Right cardiac atrium (tissue), 5 donors: ENCODE measurements at regions not wholly inside any gene's neighbourhood (a gene's known extent, or its start where the extent isn't known, plus 50 kb on each side); places are given as distances from the start of the nearest gene placed in this dataset.

ENCODE experiments used
- ATAC-seq, 2 donors: fragments of 200-7000 bp; cut with Tn5 transposase; one replicate each; pipeline versions ENCODE4 v1.8.0 to v1.9.1; 2020; ENCODE audit warnings: moderate library complexity in 2 of 2, mild to moderate bottlenecking in 1 of 2
- DNase-seq, 3 donors: peaks; one replicate each; pipeline ENCODE4 v3.0.0-alpha.2; 2020
- H3K27ac ChIP-seq: one replicate; pipeline ENCODE4 v1.5.1; 2013; ENCODE audit warnings: mild to moderate bottlenecking, low read length, control low read depth, moderate library complexity
- H3K27me3 ChIP-seq: one replicate; pipeline ENCODE4 v1.6.1; 2013; ENCODE audit not compliant: control insufficient read depth, insufficient read depth
- H3K4me1 ChIP-seq: one replicate; pipeline ENCODE4 v1.6.1; 2013; ENCODE audit warnings: low read length; ENCODE audit not compliant: control insufficient read depth, insufficient read depth
- H3K4me3 ChIP-seq: one replicate; pipeline ENCODE4 v1.5.1; 2013; ENCODE audit warnings: low read length, control low read depth
- H3K9me3 ChIP-seq: one replicate; pipeline ENCODE4 v1.6.1; 2013; ENCODE audit warnings: low read length; ENCODE audit not compliant: control insufficient read depth
- WGBS: extraction: QIAGEN DNeasy Blood & Tissue Kit; methylation state at CpG from one replicate; pipeline ENCODE4 v1.1.7; 2013; 5-methylcytosine and 5-hydroxymethylcytosine counted together
- intact Hi-C, 4 donors: fragments of 100-400 bp; cut with DNase I; formaldehyde crosslinking; loops; one replicate each; pipeline versions ENCODE4 v1.11.0 to v1.14.0; 2022 to 2023
- donor health status: healthy with polysubstance abuse.
- donor health status: DM: no; HTN: yes; CAD: no.
- donor health status: DM: no; HTN: no; CAD: no.
- donor health status: DM: no; HTN: yes; CAD: no; lungs with severe emphysema.
- donor health status: DM: yes; HTN: yes; CAD: no.

DNA sequence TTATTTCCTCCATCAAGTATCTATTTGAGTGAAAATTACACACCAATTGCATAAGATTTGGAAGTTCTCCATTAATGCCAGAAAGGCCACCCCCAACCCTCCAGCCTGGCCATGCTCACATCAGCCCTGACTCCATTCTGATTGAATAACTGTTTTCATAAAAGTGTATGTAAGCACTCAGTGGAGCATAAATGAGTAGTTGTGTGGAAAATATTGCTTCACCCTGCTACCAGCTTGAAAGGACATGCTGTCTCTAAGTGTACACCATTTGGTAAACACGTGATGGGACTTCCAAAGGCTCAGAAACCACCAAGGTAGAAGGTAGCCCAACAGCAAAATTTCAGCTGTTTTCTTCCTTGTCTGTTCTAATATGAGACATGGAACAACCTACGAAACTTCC lies 393.8 kb downstream of the ZNF385D start:
- WGBS: 77% methylated on average over 2 of the region's 2 CpGs
- no peak for ATAC-seq
- Histone ChIP-seq H3K4me1 (no peaks in the 10 kb centered on the region), H3K9me3 (no peaks in the 10 kb centered on the region), H3K27ac (no peak overlapping the region), H3K4me3 (no peak overlapping the region), H3K27me3 (no peaks in the 10 kb centered on the region)
- no peak for DNase-seq
- intact Hi-C loops: no loop called here

DNA sequence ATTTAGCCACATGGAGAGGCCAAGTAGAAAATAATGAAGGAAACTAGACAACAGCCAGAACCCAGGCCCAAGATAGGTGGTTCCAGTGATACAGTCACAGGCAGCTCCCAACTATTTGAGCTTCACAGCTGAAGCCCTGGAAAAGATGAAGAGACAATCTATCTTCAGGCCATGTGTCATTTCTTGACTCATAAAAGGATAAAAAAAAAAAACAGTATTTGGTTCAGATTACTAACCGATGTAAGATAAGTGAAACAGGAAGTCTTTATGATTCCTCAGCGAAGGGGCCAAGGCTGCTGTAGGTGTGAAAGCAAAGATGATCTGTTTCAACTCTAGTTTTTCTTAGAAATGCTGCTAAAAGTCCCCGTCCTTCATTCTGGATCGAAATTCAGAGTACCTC lies 394.6 kb downstream of the ZNF385D start:
- H3K4me1 ChIP-seq: no peaks in the 10 kb centered on the region
- H3K4me3 ChIP-seq: no peak overlapping the region
- WGBS: 62% methylated on average over 4 of the region's 4 CpGs
- DNase-seq (no peak), ATAC-seq (no peak)
- intact Hi-C loops: no loop called here
- H3K27ac ChIP-seq: no peak overlapping the region
- no peaks in the 10 kb centered on the region for H3K9me3 ChIP-seq
- no peaks in the 10 kb centered on the region for H3K27me3 ChIP-seq

DNA sequence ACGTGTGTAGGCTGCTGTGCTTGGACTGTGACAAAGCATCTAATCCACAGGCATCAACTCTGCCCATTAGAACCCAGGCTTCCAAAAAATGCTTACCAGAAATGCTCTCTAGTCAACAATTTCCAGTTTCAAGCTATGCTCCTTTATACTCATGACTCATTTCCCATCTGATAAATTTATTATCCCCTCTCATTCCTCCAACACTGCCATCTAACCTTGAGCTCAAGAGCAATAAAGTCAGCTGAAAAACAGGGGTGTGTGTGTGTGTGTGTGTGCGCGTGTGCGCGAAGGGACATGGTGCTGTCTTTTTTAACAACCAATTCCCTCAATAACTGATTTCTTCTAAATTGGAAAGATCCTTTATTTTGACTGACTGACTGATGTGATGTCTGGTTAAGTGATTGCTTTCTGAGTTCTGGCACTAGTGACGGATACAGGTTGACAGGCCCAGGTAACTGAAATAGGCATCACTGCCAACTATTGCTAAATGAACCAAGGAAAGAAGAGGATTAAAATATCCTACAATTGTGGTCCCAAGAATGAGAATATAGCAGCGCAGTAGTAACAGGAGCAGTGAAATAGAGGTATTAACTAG lies 405.5 kb downstream of the ZNF385D start:
- H3K9me3 ChIP-seq: no peaks in the 10 kb centered on the region
- H3K27me3 ChIP-seq: no peaks in the 10 kb centered on the region
- H3K27ac ChIP-seq: no peak overlapping the region
- H3K4me3 ChIP-seq: no peak overlapping the region
- intact Hi-C loops: no loop called here
- 82% methylated on average over 7 of the region's 7 CpGs for WGBS
- DNase-seq: no peak
- H3K4me1 ChIP-seq: no peaks in the 10 kb centered on the region
- no peak for ATAC-seq

DNA sequence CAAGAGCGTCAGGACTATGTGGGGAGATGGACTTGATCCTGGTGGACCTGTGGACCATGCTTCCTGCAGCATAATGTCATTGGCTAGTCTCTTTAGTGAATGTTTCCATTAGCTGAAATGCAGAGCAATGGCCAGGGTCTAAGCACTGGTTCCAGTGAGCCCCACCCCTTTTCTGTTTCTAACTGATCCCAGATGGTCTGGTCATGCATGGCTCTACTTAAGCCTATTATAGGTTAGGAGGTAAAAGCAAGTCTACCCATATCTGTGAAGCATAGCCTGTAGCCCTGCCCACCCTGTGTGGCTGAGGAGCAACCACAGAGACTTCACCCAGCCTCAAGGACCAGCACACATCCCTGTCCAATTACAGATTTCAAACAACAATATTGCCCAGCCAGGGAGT lies 419.2 kb downstream of the ZNF385D start:
- Histone ChIP-seq H3K9me3 (no peaks in the 10 kb centered on the region), H3K4me1 (no peaks in the 10 kb centered on the region), H3K27ac (no peak overlapping the region), H3K27me3 (no peaks in the 10 kb centered on the region), H3K4me3 (no peak overlapping the region)
- 94% methylated on average over 1 of the region's 1 CpG for WGBS
- ATAC-seq (no peak), DNase-seq (no peak)
- intact Hi-C loops: no loop called here

DNA sequence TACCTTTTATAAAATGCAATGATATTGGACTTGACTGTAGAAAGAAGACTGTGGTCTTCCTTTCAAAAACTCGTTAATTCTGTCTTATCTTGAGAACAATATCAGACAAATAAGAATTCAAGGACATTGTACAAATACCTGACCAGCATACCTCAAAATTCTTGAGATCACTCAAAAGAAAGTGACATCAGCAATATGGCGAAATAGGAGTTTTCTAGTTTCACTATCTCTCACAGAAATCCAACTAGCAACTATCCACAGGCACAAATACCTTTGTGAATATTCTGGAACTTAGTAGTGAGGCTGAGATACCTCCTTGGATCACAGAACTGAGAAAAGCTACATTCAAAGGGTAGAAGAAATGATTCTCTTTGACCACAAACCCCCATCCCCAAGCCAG lies 419.7 kb downstream of the ZNF385D start:
- WGBS: 68% methylated on average over 2 of the region's 2 CpGs
- no peak for DNase-seq
- Histone ChIP-seq H3K4me1 (no peaks in the 10 kb centered on the region), H3K4me3 (no peak overlapping the region), H3K9me3 (no peaks in the 10 kb centered on the region), H3K27ac (no peak overlapping the region), H3K27me3 (no peaks in the 10 kb centered on the region)
- ATAC-seq: no peak
- intact Hi-C loops: no loop called here

DNA sequence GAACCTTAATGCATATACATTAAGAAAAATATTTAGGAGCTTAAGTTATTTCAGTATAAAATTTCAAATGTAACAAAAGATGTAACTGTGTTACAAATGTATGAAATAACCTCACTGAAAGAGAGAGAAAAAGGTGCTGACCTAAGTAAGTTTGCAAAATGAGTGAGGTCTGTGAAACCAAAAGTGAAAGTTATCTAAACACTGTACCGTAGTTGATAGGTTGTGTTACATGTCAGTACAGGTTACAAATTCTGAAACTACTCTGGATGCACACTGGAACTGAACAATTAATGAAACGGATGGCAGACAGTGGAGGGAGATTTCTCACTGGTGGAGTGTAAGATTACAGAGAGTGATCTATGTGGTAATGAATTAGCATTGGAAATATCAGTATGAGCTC lies 420.7 kb downstream of the ZNF385D start:
- H3K9me3 ChIP-seq: no peaks in the 10 kb centered on the region
- peak overlapping the region; percentile 54 for H3K4me3 ChIP-seq
- ATAC-seq: no peak
- no peaks in the 10 kb centered on the region for H3K27me3 ChIP-seq
- no peak for DNase-seq
- H3K4me1 ChIP-seq: no peaks in the 10 kb centered on the region
- H3K27ac ChIP-seq: no peak overlapping the region
- 37% methylated on average over 2 of the region's 2 CpGs for WGBS
- intact Hi-C loops: no loop called here

DNA sequence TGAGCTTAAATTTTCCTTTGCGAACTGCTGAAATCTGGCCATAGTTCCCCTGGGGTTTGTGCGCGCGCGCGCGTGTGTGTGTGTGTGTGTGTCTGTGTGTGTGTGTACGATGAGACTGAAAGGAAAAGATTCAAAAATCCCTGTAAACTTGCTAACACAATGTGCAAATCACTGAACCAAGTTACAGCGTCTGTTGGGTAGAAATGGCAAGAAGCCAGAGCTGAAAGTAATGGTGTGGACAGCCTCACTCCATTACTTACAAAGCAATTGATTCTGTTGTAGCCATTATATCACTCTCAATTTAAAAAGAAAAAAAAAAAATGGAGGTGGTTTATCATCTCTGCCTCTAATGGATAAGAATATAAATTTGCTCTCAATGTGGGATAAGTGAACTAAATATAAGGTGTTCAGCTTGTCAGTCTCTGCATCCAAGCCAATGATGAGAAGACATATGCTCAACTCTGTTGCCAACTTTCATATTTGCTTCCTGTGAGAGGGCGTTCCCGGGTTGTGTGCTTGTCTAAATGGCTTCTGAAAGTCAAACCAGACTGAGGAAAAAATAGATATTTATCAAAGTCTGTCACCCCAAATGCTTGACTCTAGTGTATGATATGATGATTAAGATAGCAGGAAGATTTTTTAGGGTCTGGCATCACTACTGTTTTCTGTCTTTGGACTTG lies 422.2 kb downstream of the ZNF385D start:
- no peak overlapping the region for H3K4me3 ChIP-seq
- no peaks in the 10 kb centered on the region for H3K27me3 ChIP-seq
- no peak overlapping the region for H3K27ac ChIP-seq
- 79% methylated on average over 11 of the region's 11 CpGs for WGBS
- no peak for ATAC-seq
- H3K4me1 ChIP-seq: no peaks in the 10 kb centered on the region
- no peak for DNase-seq
- intact Hi-C loops: no loop called here
- no peaks in the 10 kb centered on the region for H3K9me3 ChIP-seq

DNA sequence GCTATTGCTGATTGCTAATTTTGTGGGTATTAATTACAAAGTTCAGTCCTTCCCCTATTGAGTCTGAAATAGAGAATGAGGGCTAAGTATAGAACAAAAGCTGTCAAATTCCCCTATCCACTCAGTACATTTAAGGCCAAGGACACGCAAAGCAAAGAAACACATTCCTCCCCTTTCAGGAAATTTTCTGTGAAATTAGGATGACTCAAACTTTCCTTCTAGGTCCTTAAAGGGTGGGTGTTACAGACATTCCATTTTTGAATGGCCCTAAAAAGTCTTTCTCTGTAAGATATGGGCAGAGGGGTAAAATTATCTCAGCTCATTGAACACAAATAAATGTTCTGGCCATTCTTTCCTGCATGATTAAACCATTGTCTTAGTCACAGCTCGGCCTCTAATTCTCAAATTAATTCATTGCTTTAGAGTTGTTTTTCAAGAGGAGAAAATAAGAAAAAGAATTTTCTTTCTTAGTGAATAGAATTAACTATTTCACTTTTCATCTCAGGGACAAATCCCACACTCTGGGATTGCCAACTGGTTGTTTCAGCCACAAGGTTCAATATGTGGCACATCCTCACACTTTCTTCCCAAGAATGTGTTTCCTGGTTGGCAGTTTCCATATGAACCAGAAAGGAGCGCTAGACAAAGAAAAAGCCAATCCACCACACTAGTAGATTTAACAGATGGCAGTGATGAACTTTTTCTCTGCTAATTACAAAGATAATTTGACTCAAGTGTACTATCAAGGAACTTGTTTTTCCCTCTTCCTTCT lies 424.1 kb downstream of the ZNF385D start:
- Histone ChIP-seq H3K4me3 (no peak overlapping the region), H3K27me3 (no peaks in the 10 kb centered on the region), H3K27ac (no peak overlapping the region), H3K4me1 (no peaks in the 10 kb centered on the region), H3K9me3 (no peaks in the 10 kb centered on the region)
- ATAC-seq (peak in 1 of 2 donors; percentile 56), DNase-seq (no peak)
- intact Hi-C loops: no loop called here
- WGBS: 65% methylated on average over 3 of the region's 3 CpGs

DNA sequence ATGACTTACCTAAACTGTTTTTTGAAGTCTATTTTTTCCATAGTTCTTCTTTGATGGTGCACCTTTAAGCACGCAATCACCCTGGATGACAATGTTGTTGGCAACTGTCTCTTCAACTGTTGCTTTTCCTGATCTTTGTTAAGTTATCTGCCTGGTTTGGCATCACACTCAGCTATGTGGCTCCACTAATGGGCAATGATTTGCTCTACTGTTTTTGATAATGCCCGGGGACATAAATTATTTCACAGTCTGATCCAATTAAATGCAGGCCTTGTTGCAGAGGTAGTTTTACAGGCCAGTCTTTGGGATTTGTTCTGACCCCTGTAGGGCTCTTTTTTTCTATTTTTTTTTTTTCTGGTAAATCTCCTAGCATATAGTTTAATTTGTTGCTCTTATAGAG lies 436.3 kb downstream of the ZNF385D start:
- Histone ChIP-seq H3K27ac (no peak overlapping the region), H3K4me3 (no peak overlapping the region), H3K9me3 (no peaks in the 10 kb centered on the region), H3K4me1 (no peaks in the 10 kb centered on the region), H3K27me3 (no peaks in the 10 kb centered on the region)
- ATAC-seq: no peak
- 69% methylated on average over 2 of the region's 2 CpGs for WGBS
- intact Hi-C loops: no loop called here
- no peak for DNase-seq

DNA sequence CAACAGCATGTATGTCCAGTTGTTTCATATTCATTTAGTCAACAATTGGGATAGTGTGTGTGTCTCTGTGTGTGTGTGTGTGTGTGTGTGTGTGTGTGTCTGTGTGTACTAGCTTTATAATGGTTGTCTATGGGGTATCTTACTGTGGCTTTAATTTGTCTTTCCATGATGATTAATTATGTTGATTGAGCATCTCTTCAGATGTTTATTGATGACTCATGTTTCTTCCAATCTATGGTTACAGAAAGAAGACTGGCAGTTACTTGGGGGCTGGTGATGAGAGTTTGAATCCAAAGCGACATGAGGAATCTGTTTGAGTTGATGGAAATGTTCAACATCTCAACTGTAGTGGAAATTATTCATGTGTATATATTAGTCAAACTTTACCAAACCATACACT lies 440.1 kb downstream of the ZNF385D start:
- WGBS: 94% methylated on average over 1 of the region's 1 CpG
- DNase-seq: no peak
- intact Hi-C loops: no loop called here
- ATAC-seq: no peak
- H3K27ac ChIP-seq: no peak overlapping the region
- H3K4me1 ChIP-seq: no peaks in the 10 kb centered on the region
- H3K27me3 ChIP-seq: no peaks in the 10 kb centered on the region
- H3K9me3 ChIP-seq: no peaks in the 10 kb centered on the region
- no peak overlapping the region for H3K4me3 ChIP-seq

DNA sequence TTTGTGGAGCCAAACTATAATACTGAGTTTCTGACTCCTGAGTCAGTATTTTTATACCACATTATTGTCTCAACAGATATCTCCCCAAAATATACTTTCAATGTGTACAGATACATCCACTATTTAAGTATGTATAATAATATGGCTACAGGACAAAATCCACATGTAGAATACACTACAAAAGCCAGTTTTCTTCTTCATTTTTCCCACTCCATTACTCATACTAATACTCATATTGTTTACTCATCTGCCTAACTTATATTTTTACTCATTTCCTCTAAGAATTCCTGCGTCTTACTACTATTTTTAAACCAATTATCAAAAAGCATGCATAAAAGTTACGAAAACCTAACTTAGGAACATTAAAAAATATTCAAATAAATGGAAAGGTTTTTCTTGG lies 440.8 kb downstream of the ZNF385D start:
- Histone ChIP-seq H3K27me3 (no peaks in the 10 kb centered on the region), H3K9me3 (no peaks in the 10 kb centered on the region), H3K4me1 (no peaks in the 10 kb centered on the region), H3K27ac (no peak overlapping the region), H3K4me3 (no peak overlapping the region)
- WGBS: 79% methylated on average over 2 of the region's 2 CpGs
- DNase-seq (no peak), ATAC-seq (no peak)
- intact Hi-C loops: no loop called here
